ENCODE measurements at regions not wholly inside any gene's neighbourhood (a gene's known extent, or its start where the extent isn't known, plus 50 kb on each side); places are given as distances from the start of the nearest gene placed in this dataset.

GRCh38 chr1:60739729-60740128 lies 342.6 kb upstream of the NFIA start:
- no peak for TF ChIP-seq CTCF (IDR thresholded peaks at IDR 0.05; ENCODE audit: low read depth, low read length, missing input control)
- no peak for TF ChIP-seq SP1 (IDR thresholded peaks at IDR 0.05)
- TF ChIP-seq REST (IDR thresholded peaks at IDR 0.05) = no peak
- TF ChIP-seq RAD21 (IDR thresholded peaks at IDR 0.05) = no peak
- no peak for TF ChIP-seq FOXA1 (IDR thresholded peaks at IDR 0.05)
- TF ChIP-seq ATF3 (IDR thresholded peaks at IDR 0.05) = no peak
- no peak for TF ChIP-seq MAX (IDR thresholded peaks at IDR 0.05)
- TF ChIP-seq JUND (IDR thresholded peaks at IDR 0.05) = no peak
- TF ChIP-seq YY1 (IDR thresholded peaks at IDR 0.05) = no peak
